H1 (cell line): ENCODE measurements at regions not wholly inside any gene's neighbourhood (a gene's known extent, or its start where the extent isn't known, plus 50 kb on each side); places are given as distances from the start of the nearest gene placed in this dataset.

Source experiments
- CBX5 ChIP-seq: fragments of 300-800, 300-1000 bp; sonication (generic); IDR thresholded peaks from 2 replicates; pipeline ENCODE4 v1.7.1; 2016; ENCODE audit warnings: antibody characterized with exemption, low read length, low read depth
- EZH2 ChIP-seq: fragments of 200-600 bp; sonication (generic); IDR thresholded peaks from 2 replicates; pipeline ENCODE4 v1.7.1; 2012; ENCODE audit warnings: low read depth, mild to moderate bottlenecking, moderate library complexity, low read length, inconsistent platforms; ENCODE audit not compliant: severe bottlenecking
- MAFK ChIP-seq: IDR thresholded peaks from 2 replicates; pipeline ENCODE4 v1.6.1; 2012; ENCODE audit warnings: low read depth, mild to moderate bottlenecking, improper control_type of control experiment, low read length
- RXRA ChIP-seq: IDR thresholded peaks from 2 replicates; pipeline ENCODE4 v1.6.1; 2011; ENCODE audit warnings: low read depth, mild to moderate bottlenecking, low read length, moderate library complexity; ENCODE audit not compliant: insufficient read depth
- SIN3A ChIP-seq, 2 experiments: IDR thresholded peaks in 1 of 2; conservative IDR thresholded peaks in 1 of 2; 2 replicates each; pipeline ENCODE4 v1.6.1; 2011 to 2012; ENCODE audit warnings: low read length in 2 of 2, improper control_type of control experiment in 1 of 2, low read depth in 1 of 2, mild to moderate bottlenecking in 1 of 2
- YY1 ChIP-seq: IDR thresholded peaks from 2 replicates; pipeline ENCODE4 v1.6.1; 2011; ENCODE audit warnings: low read depth, mild to moderate bottlenecking, low read length
- ZNF274 ChIP-seq: IDR thresholded peaks from 2 replicates; pipeline ENCODE4 v1.7.0; 2012; ENCODE audit warnings: low read length, borderline replicate concordance; ENCODE audit errors: extremely low read depth
- TF ChIP-seq, protein P1 (sequence below), 3 experiments: IDR thresholded peaks; 1 replicate in 2 of 3; 2 replicates in 1 of 3; pipeline versions ENCODE4 v1.5.1 to v1.6.1; 2011; ENCODE audit warnings: low read length in 3 of 3, mild to moderate bottlenecking in 3 of 3, inconsistent platforms in 2 of 3, low read depth in 1 of 3, moderate library complexity in 1 of 3; ENCODE audit not compliant: insufficient read depth in 1 of 3; ENCODE audit errors: control extremely low read depth in 1 of 3

- no peak for TF ChIP-seq CBX5
- TF ChIP-seq, protein P1, sequence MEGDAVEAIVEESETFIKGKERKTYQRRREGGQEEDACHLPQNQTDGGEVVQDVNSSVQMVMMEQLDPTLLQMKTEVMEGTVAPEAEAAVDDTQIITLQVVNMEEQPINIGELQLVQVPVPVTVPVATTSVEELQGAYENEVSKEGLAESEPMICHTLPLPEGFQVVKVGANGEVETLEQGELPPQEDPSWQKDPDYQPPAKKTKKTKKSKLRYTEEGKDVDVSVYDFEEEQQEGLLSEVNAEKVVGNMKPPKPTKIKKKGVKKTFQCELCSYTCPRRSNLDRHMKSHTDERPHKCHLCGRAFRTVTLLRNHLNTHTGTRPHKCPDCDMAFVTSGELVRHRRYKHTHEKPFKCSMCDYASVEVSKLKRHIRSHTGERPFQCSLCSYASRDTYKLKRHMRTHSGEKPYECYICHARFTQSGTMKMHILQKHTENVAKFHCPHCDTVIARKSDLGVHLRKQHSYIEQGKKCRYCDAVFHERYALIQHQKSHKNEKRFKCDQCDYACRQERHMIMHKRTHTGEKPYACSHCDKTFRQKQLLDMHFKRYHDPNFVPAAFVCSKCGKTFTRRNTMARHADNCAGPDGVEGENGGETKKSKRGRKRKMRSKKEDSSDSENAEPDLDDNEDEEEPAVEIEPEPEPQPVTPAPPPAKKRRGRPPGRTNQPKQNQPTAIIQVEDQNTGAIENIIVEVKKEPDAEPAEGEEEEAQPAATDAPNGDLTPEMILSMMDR (IDR thresholded peaks at IDR 0.05; ENCODE audit: control extremely low read depth in 1 of 3, insufficient read depth in 1 of 3, low read depth in 1 of 3, low read length in 3 of 3) = no peak
- no peak for TF ChIP-seq MAFK
- no peak for TF ChIP-seq RXRA
- TF ChIP-seq EZH2 = no peak
- TF ChIP-seq ZNF274 = no peak
- no peak for TF ChIP-seq SIN3A (conservative IDR thresholded peaks at IDR 0.05 in 1 of 2, IDR thresholded peaks at IDR 0.05 in 1 of 2; ENCODE audit: low read depth in 1 of 2, low read length in 2 of 2)
- no peak for TF ChIP-seq YY1
Measured at GRCh38 chr1:30135698-30136097, 587.7 kb downstream of the MATN1 start.
